Stimulated activated CD8-positive, alpha-beta memory T cell treated with anti-CD3 and anti-CD28 coated beads, Interleukin-15, amount 100 ng/mL, for 24 hours (primary cell): ENCODE measurements at regions not wholly inside any gene's neighbourhood (a gene's known extent, or its start where the extent isn't known, plus 50 kb on each side); places are given as distances from the start of the nearest gene placed in this dataset.

Source experiments
- DNase-seq: peaks from one replicate; pipeline ENCODE4 v3.0.0-alpha.2; 2020; ENCODE audit warnings: low read depth

GRCh38 chr3:102599819-102600576, 165.2 kb downstream of the ZPLD1 start:
- DNase-seq, result no peak

DNA sequence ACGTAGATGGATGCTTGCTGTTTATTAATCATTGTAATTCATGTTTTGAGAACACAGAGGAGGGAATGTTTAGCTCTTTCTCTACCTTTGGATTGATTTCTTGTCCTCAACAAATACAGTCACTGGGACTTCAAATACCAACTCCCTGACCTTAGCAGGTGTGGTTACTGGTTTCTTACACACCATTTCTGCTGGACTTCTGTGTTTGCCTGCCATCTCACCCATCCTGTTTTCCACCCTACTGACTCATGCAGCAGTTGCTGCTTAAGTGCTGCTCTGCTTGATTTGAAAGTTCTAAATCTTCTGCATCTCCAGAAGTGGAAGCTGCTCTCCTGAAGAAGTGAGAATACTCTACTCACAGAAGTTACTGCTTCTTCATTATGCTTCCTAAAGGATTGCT, 170.3 kb downstream of the ZPLD1 start:
- no peak for DNase-seq

GRCh38 chr3:102608875-102609274, 174.1 kb downstream of the ZPLD1 start:
- no peak for DNase-seq

DNA sequence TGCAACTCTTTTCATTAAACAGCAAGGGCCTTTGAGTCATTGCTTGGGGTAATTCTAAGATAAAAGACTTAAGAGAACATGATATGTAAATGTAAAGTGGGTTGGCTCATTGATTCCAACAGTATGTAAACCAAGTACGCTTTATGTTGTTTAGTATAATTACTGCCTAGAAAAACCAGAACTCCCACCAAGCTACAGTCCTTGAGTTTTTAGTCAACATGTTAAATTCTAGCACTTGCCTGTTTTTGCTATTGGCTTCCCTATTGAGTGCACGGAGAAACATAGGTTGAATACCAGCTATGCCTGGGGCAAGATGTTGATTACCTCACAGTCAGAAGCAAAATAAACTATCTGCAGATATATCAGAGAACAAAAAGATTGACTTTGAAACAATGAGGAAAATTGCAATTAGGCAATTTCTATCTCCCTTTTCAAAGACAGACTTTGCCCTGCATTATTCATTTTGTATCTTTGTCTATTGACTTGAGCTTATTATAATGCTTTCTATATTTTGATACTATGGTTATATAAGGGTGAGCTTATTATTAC, 179.3 kb downstream of the ZPLD1 start:
- no peak for DNase-seq

DNA sequence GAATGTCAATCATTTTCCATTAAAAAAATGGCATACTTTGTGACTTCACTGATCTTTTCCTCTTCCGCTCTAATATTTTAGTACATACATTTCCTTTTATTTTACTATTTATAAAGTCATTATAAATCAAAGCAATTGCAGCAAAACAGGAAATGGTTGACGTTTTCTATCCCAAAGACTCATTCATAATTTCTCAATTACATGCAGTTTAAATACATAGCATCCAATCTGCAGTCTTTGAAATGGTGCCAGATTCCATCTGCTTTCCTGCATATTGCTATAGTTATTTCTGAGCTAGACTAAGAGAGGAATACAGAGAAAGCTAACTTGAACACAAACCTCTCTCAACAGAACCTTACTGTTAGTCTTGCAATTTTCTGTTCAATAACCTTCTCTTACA, 179.8 kb downstream of the ZPLD1 start:
- DNase-seq, result no peak

DNA sequence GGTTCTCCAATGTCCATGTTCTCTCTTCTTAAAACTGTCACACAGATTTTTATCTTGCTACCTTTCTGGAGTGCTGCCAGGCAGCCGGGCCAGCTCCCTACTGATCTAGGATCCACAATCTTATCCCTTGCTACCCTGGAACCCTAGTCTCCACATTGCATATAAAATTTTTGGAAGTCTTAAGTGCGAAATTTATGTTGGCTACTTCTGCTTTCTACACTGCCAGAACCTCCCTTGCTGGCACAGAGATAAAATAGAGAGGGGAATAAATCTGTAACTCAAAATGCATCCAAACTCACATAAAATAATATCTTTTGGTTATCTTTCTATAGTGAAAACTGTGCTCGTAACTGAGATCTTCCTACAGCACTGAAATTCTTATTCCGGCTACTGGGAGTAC, 182.6 kb downstream of the ZPLD1 start:
- no peak for DNase-seq

- no peak for DNase-seq
Observed at GRCh38 chr3:102619361-102619760, 184.5 kb downstream of the ZPLD1 start.

DNA sequence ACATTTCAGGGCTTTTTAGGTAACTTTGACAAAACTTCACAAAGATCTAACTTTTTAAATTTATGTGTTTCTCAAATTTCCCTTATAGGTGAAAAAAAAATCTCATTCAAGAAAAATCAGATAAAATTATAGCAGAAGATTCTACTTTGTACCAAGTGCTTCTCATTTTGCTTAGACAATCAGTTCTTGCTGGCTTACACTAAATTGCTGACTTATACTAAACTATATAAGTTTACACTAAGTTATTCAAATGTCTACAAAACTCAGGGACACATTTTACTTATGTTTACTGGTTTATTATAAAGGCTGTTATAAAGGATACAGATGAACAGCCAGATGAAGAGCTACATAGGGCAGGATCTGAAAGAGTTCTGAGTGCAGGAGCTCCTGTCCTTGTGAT, 195.1 kb downstream of the ZPLD1 start:
- DNase-seq, result no peak

GRCh38 chr3:102630531-102630930, 195.7 kb downstream of the ZPLD1 start:
- no peak for DNase-seq

GRCh38 chr3:102643546-102643945, 208.7 kb downstream of the ZPLD1 start:
- no peak for DNase-seq

GRCh38 chr3:102646557-102646956, 211.7 kb downstream of the ZPLD1 start:
- DNase-seq, result no peak

- no peak for DNase-seq
Observed at GRCh38 chr3:102660653-102661052, 225.8 kb downstream of the ZPLD1 start.

DNA sequence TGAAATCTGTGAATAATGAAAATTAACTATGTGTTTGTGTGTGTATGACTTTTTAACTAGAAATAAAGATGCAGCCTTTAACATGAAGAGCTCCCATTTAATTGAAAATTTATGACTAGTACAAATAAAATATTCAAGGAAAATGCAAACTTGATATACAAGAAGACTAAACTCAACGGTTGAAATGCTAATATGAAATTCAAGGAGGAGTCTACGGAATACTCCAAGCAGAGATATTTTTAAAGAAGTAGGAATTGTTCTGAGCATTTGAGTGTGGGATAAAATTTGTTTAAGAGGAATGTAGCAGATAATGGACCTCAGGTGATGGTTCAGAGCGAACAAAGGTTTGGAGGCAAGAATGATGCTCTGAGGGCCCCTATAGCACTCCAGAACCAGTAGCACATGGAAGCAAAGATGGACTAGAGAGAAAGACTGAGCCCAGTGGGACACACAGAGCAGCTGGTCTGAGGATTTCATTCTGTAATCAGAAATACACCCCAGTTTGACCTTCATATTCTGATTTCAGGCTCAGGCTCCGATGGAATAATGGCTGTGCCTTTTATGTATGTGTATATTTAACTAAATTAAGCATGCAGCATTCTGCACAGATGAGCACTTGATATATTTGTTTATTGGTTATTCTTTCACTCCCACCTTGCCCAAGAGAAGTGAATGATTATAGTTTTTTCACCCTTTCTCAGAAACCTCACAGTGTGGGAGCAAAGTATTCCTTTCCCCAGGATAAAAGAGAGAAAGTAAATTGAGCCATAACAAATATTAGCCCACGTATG, 227.1 kb downstream of the ZPLD1 start:
- no peak for DNase-seq

GRCh38 chr3:102662498-102662772, 227.6 kb downstream of the ZPLD1 start:
- no peak for DNase-seq

- DNase-seq, result no peak
Observed at GRCh38 chr3:102664126-102664525, 229.3 kb downstream of the ZPLD1 start.

GRCh38 chr3:102665183-102665582, 230.4 kb downstream of the ZPLD1 start:
- DNase-seq, result no peak

DNA sequence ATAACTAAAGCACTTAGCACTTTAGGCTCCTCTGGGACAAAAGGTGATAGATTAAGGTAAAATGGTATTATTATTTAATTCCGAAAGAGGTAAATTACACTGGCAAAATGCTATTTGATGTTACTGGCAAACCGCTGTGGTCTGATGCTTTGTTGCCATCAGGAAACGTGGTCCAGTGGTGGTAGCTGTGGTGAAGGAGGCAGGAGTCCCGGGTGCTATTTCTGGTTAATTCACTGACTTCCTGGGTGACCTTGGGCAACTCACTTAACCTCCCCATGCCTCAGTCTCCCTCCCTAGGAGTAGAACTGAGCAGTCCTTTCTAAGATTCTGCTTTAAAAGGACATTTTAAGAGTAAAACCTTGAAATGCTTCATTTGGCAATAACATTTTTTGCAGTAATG, 233.4 kb downstream of the ZPLD1 start:
- no peak for DNase-seq

- no peak for DNase-seq
Observed at GRCh38 chr3:102670986-102671385, 236.2 kb downstream of the ZPLD1 start.

DNA sequence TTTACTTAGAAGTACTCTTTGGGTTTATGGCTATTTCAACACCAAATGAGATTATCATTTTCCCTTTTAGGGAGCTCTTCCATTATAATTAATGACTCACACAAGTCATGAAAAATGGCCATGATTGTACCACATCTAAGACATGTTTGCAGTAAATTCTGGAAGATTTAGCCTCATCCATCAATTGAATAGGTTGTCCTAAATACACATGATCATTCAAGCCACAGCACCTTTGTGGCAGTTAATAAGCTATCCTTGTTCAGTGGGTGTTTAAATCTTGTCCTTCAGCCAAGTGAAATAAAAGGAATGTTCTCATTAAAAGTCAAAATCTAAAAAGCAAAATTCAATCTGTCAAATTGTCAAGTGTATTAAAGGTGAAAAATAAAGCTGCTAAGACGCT, 237.5 kb downstream of the ZPLD1 start:
- DNase-seq, result no peak

- peak; percentile 33 for DNase-seq
Observed at GRCh38 chr3:102673271-102674115, 238.7 kb downstream of the ZPLD1 start.

DNA sequence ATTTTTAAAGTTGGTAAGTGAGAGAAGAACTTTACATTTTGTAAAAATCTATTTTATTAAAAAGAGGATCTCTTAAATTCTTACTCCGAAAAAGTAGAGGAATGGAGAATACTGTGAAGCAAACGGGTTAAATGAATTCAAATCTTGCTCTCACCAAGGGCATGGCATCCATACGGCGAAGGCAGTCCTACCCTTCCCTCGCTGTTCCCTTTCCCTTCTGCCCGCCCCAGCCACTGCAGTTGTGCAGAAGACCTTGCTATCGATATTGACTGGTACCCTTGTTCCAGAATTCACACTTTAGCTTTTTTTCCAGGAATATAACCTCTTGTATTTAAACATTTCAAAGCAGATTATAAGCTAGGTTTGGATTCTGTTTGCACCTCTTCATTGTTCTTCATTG, 239.5 kb downstream of the ZPLD1 start:
- DNase-seq, result no peak

- no peak for DNase-seq
Observed at GRCh38 chr3:102676424-102676823, 241.6 kb downstream of the ZPLD1 start.

- no peak for DNase-seq
Observed at GRCh38 chr3:102682741-102683140, 247.9 kb downstream of the ZPLD1 start.
